HCT116 (cell line): ENCODE measurements at regions not wholly inside any gene's neighbourhood (a gene's known extent, or its start where the extent isn't known, plus 50 kb on each side); places are given as distances from the start of the nearest gene placed in this dataset.

Source experiments
- CTCF ChIP-seq, 3 experiments: fragments of 200-600 bp in 1 of 3; sonication (generic) in 1 of 3; IDR thresholded peaks in 2 of 3; conservative IDR thresholded peaks in 1 of 3; 2 replicates each; pipeline ENCODE4 v1.5.1; 2012 to 2017; ENCODE audit warnings: low read depth in 2 of 3, low read length in 2 of 3, antibody characterized with exemption in 1 of 3, borderline replicate concordance in 1 of 3, control low read depth in 1 of 3, mild to moderate bottlenecking in 1 of 3, mixed read lengths in 1 of 3, mixed run types in 1 of 3, moderate library complexity in 1 of 3; ENCODE audit not compliant: insufficient read depth in 1 of 3
- EZH2 ChIP-seq: fragments of 200-600 bp; sonication (generic); IDR thresholded peaks from 2 replicates; pipeline ENCODE4 v1.6.1; 2017; ENCODE audit warnings: antibody characterized with exemption, mixed run types
- EZH2phosphoT487 ChIP-seq: fragments of 200-600 bp; IDR thresholded peaks from 2 replicates; pipeline ENCODE4 v1.6.1; 2018; ENCODE audit warnings: antibody characterized with exemption, borderline replicate concordance
- JUND ChIP-seq: IDR thresholded peaks from 2 replicates; pipeline ENCODE4 v1.6.1; 2012
- MAX ChIP-seq: IDR thresholded peaks from 2 replicates; pipeline ENCODE4 v1.6.1; 2012
- POLR2A ChIP-seq: IDR thresholded peaks from 2 replicates; pipeline ENCODE4 v1.7.0; 2011; ENCODE audit warnings: borderline replicate concordance; ENCODE audit not compliant: insufficient read depth, insufficient read length; ENCODE audit errors: extremely low read depth
- RAD21 ChIP-seq: IDR thresholded peaks from 2 replicates; pipeline ENCODE4 v1.6.1; 2012; ENCODE audit warnings: low read depth, mild to moderate bottlenecking
- SIN3A ChIP-seq: IDR thresholded peaks from 2 replicates; pipeline ENCODE4 v1.6.1; 2012; ENCODE audit warnings: low read depth
- SRF ChIP-seq: IDR thresholded peaks from 2 replicates; pipeline ENCODE4 v1.6.1; 2012; ENCODE audit warnings: low read depth
- YY1 ChIP-seq: IDR thresholded peaks from 2 replicates; pipeline ENCODE4 v1.6.1; 2011; ENCODE audit warnings: low read length, low read depth, moderate library complexity, mild to moderate bottlenecking; ENCODE audit not compliant: insufficient replicate concordance; ENCODE audit errors: extremely low read depth
- ZBTB33 ChIP-seq: IDR thresholded peaks from 2 replicates; pipeline ENCODE4 v1.6.1; 2011; ENCODE audit warnings: mild to moderate bottlenecking, low read length, moderate library complexity; ENCODE audit not compliant: insufficient replicate concordance; ENCODE audit errors: extremely low read depth
- ZFX ChIP-seq: fragments of 450-650 bp; IDR thresholded peaks from 2 replicates; pipeline ENCODE4 v1.6.1; 2017

- no peak for TF ChIP-seq CTCF (IDR thresholded peaks at IDR 0.05 in 2 of 3, conservative IDR thresholded peaks at IDR 0.05 in 1 of 3; ENCODE audit: borderline replicate concordance in 1 of 3, insufficient read depth in 1 of 3, low read depth in 2 of 3, low read length in 2 of 3)
- no peak for TF ChIP-seq POLR2A
- no peak for TF ChIP-seq MAX
- TF ChIP-seq RAD21 = no peak
- no peak for TF ChIP-seq EZH2phosphoT487
- no peak for TF ChIP-seq YY1
- no peak for TF ChIP-seq ZBTB33
- no peak for TF ChIP-seq SIN3A
- TF ChIP-seq EZH2 = no peak
- TF ChIP-seq SRF = no peak
- TF ChIP-seq ZFX = no peak
- TF ChIP-seq JUND = no peak
Observed at GRCh38 chr11:45390407-45390806, 104.3 kb upstream of the SYT13 start.
